Heart right ventricle (tissue), 16 donors: ENCODE measurements at regions not wholly inside any gene's neighbourhood (a gene's known extent, or its start where the extent isn't known, plus 50 kb on each side); places are given as distances from the start of the nearest gene placed in this dataset.

ENCODE experiments used
- ATAC-seq, 8 donors: fragments of 200-7000 bp; cut with Tn5 transposase; one replicate each; pipeline ENCODE4 v1.9.1; 2020; ENCODE audit warnings: mild to moderate bottlenecking in 8 of 8, moderate library complexity in 8 of 8, moderate number of reproducible peaks in 1 of 8
- DNase-seq, 2 donors: peaks; one replicate each; pipeline ENCODE4 v3.0.0-alpha.2; 2020
- H3K27ac ChIP-seq, 10 donors: fragments of 200-600 bp; sonication (generic) in 2 of 10; one replicate each; pipeline versions ENCODE4 v1.5.0 to v1.8.0; 2020 to 2022; ENCODE audit warnings: mild to moderate bottlenecking in 3 of 10
- H3K27me3 ChIP-seq, 7 donors: fragments of 200-600 bp; one replicate each; pipeline ENCODE4 v1.8.0; 2021 to 2022; ENCODE audit warnings: mild to moderate bottlenecking in 2 of 7
- H3K36me3 ChIP-seq, 9 donors: fragments of 200-600 bp; sonication (generic) in 1 of 9; one replicate each; pipeline versions ENCODE4 v1.5.0 to v1.8.0; 2020 to 2022; ENCODE audit warnings: mild to moderate bottlenecking in 2 of 9
- H3K4me1 ChIP-seq, 9 donors: fragments of 200-600 bp; sonication (generic) in 1 of 9; one replicate each; pipeline versions ENCODE4 v1.5.0 to v1.8.0; 2020 to 2022; ENCODE audit warnings: mild to moderate bottlenecking in 4 of 9
- H3K4me3 ChIP-seq, 10 donors: fragments of 200-600 bp; sonication (generic) in 2 of 10; one replicate each; pipeline versions ENCODE4 v1.5.0 to v1.8.0; 2020 to 2022; ENCODE audit warnings: mild to moderate bottlenecking in 7 of 10, moderate library complexity in 2 of 10
- H3K9me3 ChIP-seq, 11 donors: fragments of 200-600 bp in 10 of 11; sonication (generic) in 2 of 11; one replicate each; pipeline versions ENCODE4 v1.5.0 to v1.8.0; 2013 to 2022; ENCODE audit warnings: mild to moderate bottlenecking in 2 of 11, control low read depth in 1 of 11, moderate library complexity in 1 of 11
- CTCF ChIP-seq, 9 donors: fragments of 200-600 bp; sonication (generic) in 2 of 9; IDR thresholded peaks; one replicate each; pipeline versions ENCODE4 v1.5.0 to v1.8.0; 2021 to 2022; ENCODE audit warnings: antibody characterized with exemption in 9 of 9, mild to moderate bottlenecking in 5 of 9, moderate library complexity in 1 of 9
- WGBS, 2 donors: extraction: QIAGEN DNeasy Blood & Tissue Kit; methylation state at CpG; one replicate each; pipeline ENCODE4 v1.1.7; 2013; ENCODE audit warnings: inconsistent platforms in 1 of 2; 5-methylcytosine and 5-hydroxymethylcytosine counted together
- intact Hi-C, 10 donors: fragments of 100-400 bp; cut with DNase I; formaldehyde crosslinking; loops; one replicate each; pipeline versions ENCODE4 v1.11.1 to v1.14.2; 2022
- donor health status: Arrhythmogenic right ventricular cardiomyopathy.
- donor health status: ischemic (EF 13 %, LVEDD 7.1; RV severe dilation, severe dysfunction).
- donor health status: healthy with polysubstance abuse.
- donor health status: DM: no; HTN: yes; CAD: no.
- donor health status: DM: no; HTN: no; CAD: no.
- donor health status: ischemic (EF 25% LVEDD 6.9; RV normal size, moderate dysfunction).
- donor health status: ischemic (EF 25% LVEDD 5.7; RV mildly dilated, moderate dysfunction).
- donor health status: healthy.
- donor health status: DM: yes; HTN: yes; CAD: no.
- donor health status: Ischemic cardiomyopathy.
- donor health status: ischemic (EF 35%, LVEDD 5.7; RV mildly dilated, moderate dysfunction).
- donor health status: nonischemic (EF 11% LVEDD 7.7; RV severe dilation, severe dysfunction).
- donor health status: DM: yes; HTN: yes; CAD: no.
- donor health status: PGD.
- donor health status: ischemic (EF 29% LVEDD 5.4; RV normal size, mild dysfunction).
- donor health status: nonischemic (EF 23%, LVEDD 6.1; RV moderate dilation, normal function).

- Histone ChIP-seq H3K4me1 (no peaks in the 10 kb centered on the region), H3K36me3 (no peaks in the 10 kb centered on the region), H3K27ac (no peak overlapping the region), H3K9me3 (no peaks in the 10 kb centered on the region), H3K4me3 (no peak overlapping the region), H3K27me3 (peaks cover 0 to 54% (median 13%) of the 10 kb centered on the region in 7 donors)
- intact Hi-C loops = no loop called here
- ATAC-seq (no peak), DNase-seq (no peak)
- no peak for TF ChIP-seq CTCF (IDR thresholded peaks at IDR 0.05)
- WGBS, 2 donors = 73 to 74% methylated on average over 9 of the region's 9 CpGs
Observed at GRCh38 chr3:194023501-194024280, 112.3 kb upstream of the HES1 start.

- WGBS, 2 donors = 76 to 91% methylated on average over 5 of the region's 5 CpGs
- H3K27ac ChIP-seq = no peak overlapping the region
- ATAC-seq (no peak), DNase-seq (no peak)
- no peaks in the 10 kb centered on the region for H3K36me3 ChIP-seq
- peaks cover 0 to 57% (median 22%) of the 10 kb centered on the region in 7 donors for H3K27me3 ChIP-seq
- H3K4me3 ChIP-seq = no peak overlapping the region
- H3K4me1 ChIP-seq = no peaks in the 10 kb centered on the region
- intact Hi-C loops = no loop called here
- no peaks in the 10 kb centered on the region for H3K9me3 ChIP-seq
- no peak for TF ChIP-seq CTCF (IDR thresholded peaks at IDR 0.05)
Observed at GRCh38 chr3:194025119-194025518, 110.8 kb upstream of the HES1 start.

GRCh38 chr3:194025951-194026350, 110.0 kb upstream of the HES1 start:
- Histone ChIP-seq H3K36me3 (no peaks in the 10 kb centered on the region), H3K9me3 (no peaks in the 10 kb centered on the region), H3K4me3 (no peak overlapping the region), H3K27me3 (peaks cover 0 to 59% (median 22%) of the 10 kb centered on the region in 7 donors), H3K4me1 (no peaks in the 10 kb centered on the region), H3K27ac (no peak overlapping the region)
- no peak for ATAC-seq
- TF ChIP-seq CTCF (IDR thresholded peaks at IDR 0.05) = no peak
- WGBS, 2 donors = 85 to 92% methylated on average over 3 of the region's 3 CpGs
- no peak for DNase-seq
- intact Hi-C loops = no loop called here

GRCh38 chr3:194028434-194029004, 107.4 kb upstream of the HES1 start:
- intact Hi-C loops = no loop called here
- ATAC-seq = no peak
- Histone ChIP-seq H3K4me3 (no peak overlapping the region), H3K36me3 (no peaks in the 10 kb centered on the region), H3K27me3 (peaks cover 0 to 63% (median 18%) of the 10 kb centered on the region in 7 donors), H3K9me3 (no peaks in the 10 kb centered on the region), H3K27ac (no peak overlapping the region), H3K4me1 (no peaks in the 10 kb centered on the region)
- no peak for DNase-seq
- WGBS, 2 donors = 91 to 93% methylated on average over 2 of the region's 2 CpGs
- no peak for TF ChIP-seq CTCF (IDR thresholded peaks at IDR 0.05)
